HCT116 (cell line): ENCODE measurements at regions not wholly inside any gene's neighbourhood (a gene's known extent, or its start where the extent isn't known, plus 50 kb on each side); places are given as distances from the start of the nearest gene placed in this dataset.

Experiments
- ATAC-seq: fragments of 200-7000 bp; cut with Tn5 transposase; 2 replicates; pipeline ENCODE4 v1.9.1; 2020; ENCODE audit warnings: mild to moderate bottlenecking, moderate library complexity
- BruUV-seq: library from RNA; stranded (reverse); fragments of 400-500 nt; replicated peaks from 2 replicates; lab custom pipeline; 2021; lab: Mats Ljungman, UMichigan
- CTCF ChIA-PET: fragments of 300-600 bp; sonication (Branson Sonifier 250); formaldehyde crosslinking; loops from one replicate; lab custom pipeline; 2021; ENCODE audit warnings: antibody characterized with exemption; lab: Charles Lee
- POLR2A ChIA-PET: fragments of 300-600, 350-600 bp; sonication (Branson Sonifier 250); formaldehyde crosslinking; loops from one replicate; lab custom pipeline; 2021; ENCODE audit warnings: antibody characterized with exemption; lab: Charles Lee
- RAD21 ChIA-PET, 2 experiments: fragments of 300-600 bp; sonication (Branson Sonifier 250); formaldehyde crosslinking; loops; one replicate each; lab custom pipeline; 2023; ENCODE audit warnings: low total read pairs in 2 of 2; ENCODE audit not compliant: uncharacterized antibody in 2 of 2, unreplicated experiment in 2 of 2, low non-redundant PET in 1 of 2; lab: Charles Lee
- DNase-seq: peaks from one replicate; pipeline ENCODE4 v3.0.0-alpha.2; 2010; ENCODE audit warnings: low read depth, low spot score
- H2AFZ ChIP-seq: fragments of 200-600 bp; shearing (Covaris generic), sonication (generic); 2 replicates; pipeline ENCODE4 v1.6.1; 2017; ENCODE audit warnings: low read depth, mixed run types, mixed read lengths, antibody characterized with exemption, low read length; ENCODE audit not compliant: poor library complexity, severe bottlenecking
- H3K27ac ChIP-seq: 2 replicates; pipeline ENCODE4 v1.5.1; 2012; ENCODE audit warnings: low read depth, low read length
- H3K27me3 ChIP-seq: fragments of 200-600 bp; sonication (generic); 2 replicates; pipeline ENCODE4 v1.6.1; 2016; ENCODE audit warnings: mixed run types, low read length, mixed read lengths; ENCODE audit not compliant: insufficient read depth
- H3K36me3 ChIP-seq, 2 experiments: fragments of 200-500 bp in 1 of 2; fragments of 200-600 bp in 1 of 2; sonication (Bioruptor generic) in 1 of 2; sonication (generic) in 1 of 2; 2 replicates each; pipeline versions ENCODE4 v1.5.1 to v1.6.1; 2014 to 2016; ENCODE audit warnings: low read length in 2 of 2, inconsistent platforms in 1 of 2, mixed read lengths in 1 of 2, mixed run types in 1 of 2; ENCODE audit not compliant: insufficient read depth in 2 of 2, control insufficient read depth in 1 of 2
- H3K4me1 ChIP-seq, 2 experiments: fragments of 200-600 bp in 1 of 2; sonication (generic) in 1 of 2; 2 replicates each; pipeline versions ENCODE4 v1.5.1 to v1.6.1; 2012 to 2017; ENCODE audit warnings: low read length in 2 of 2, inconsistent platforms in 1 of 2, mild to moderate bottlenecking in 1 of 2, mixed read lengths in 1 of 2, mixed run types in 1 of 2, moderate library complexity in 1 of 2; ENCODE audit not compliant: insufficient read depth in 2 of 2, control insufficient read depth in 1 of 2
- H3K4me2 ChIP-seq: fragments of 200-600 bp; sonication (generic); 2 replicates; pipeline ENCODE4 v1.6.1; 2017; ENCODE audit warnings: mixed run types, low read length, mixed read lengths
- H3K4me3 ChIP-seq, 2 experiments: fragments of 200-600 bp in 1 of 2; sonication (generic) in 1 of 2; replicated peaks in 1 of 2; 2 replicates each; pipeline ENCODE4 v1.5.1; 2011 to 2016; ENCODE audit warnings: low read length in 2 of 2, control low read depth in 1 of 2, low read depth in 1 of 2, mild to moderate bottlenecking in 1 of 2, mixed read lengths in 1 of 2, mixed run types in 1 of 2
- H3K79me2 ChIP-seq: fragments of 200-600 bp; sonication (generic); 2 replicates; pipeline ENCODE4 v1.6.1; 2017; ENCODE audit warnings: mild to moderate bottlenecking, mixed run types, low read length, moderate library complexity, mixed read lengths; ENCODE audit not compliant: insufficient read depth
- H3K9ac ChIP-seq: fragments of 200-600 bp; sonication (generic); 2 replicates; pipeline ENCODE4 v1.6.1; 2016; ENCODE audit warnings: low read length, mixed read lengths
- H3K9me2 ChIP-seq: fragments of 200-600 bp; sonication (generic), shearing (Covaris generic); 2 replicates; pipeline ENCODE4 v1.6.1; 2017; ENCODE audit warnings: mixed run types, mild to moderate bottlenecking, moderate library complexity; ENCODE audit not compliant: insufficient read depth
- H3K9me3 ChIP-seq, 2 experiments: fragments of 200-500 bp in 1 of 2; fragments of 200-600 bp in 1 of 2; sonication (Bioruptor generic) in 1 of 2; sonication (generic) in 1 of 2; 2 replicates each; pipeline ENCODE4 v1.6.1; 2014 to 2017; ENCODE audit warnings: low read length in 2 of 2, mixed read lengths in 2 of 2, inconsistent platforms in 1 of 2, low read depth in 1 of 2, mild to moderate bottlenecking in 1 of 2, mixed run types in 1 of 2, moderate library complexity in 1 of 2; ENCODE audit not compliant: control insufficient read depth in 1 of 2, insufficient read depth in 1 of 2
- H4K20me1 ChIP-seq: fragments of 200-600 bp; sonication (generic), shearing (Covaris generic); 2 replicates; pipeline ENCODE4 v1.6.1; 2017; ENCODE audit warnings: mixed run types, mild to moderate bottlenecking, moderate library complexity; ENCODE audit not compliant: insufficient read depth
- CBX3 ChIP-seq: IDR thresholded peaks from 2 replicates; pipeline ENCODE4 v1.6.1; 2012; ENCODE audit warnings: low read depth
- CEBPB ChIP-seq: IDR thresholded peaks from 2 replicates; pipeline ENCODE4 v1.6.1; 2012; ENCODE audit warnings: low read depth
- EGR1 ChIP-seq: IDR thresholded peaks from 2 replicates; pipeline ENCODE4 v1.6.1; 2012; ENCODE audit warnings: low read depth
- ELF1 ChIP-seq: IDR thresholded peaks from 2 replicates; pipeline ENCODE4 v1.6.1; 2012; ENCODE audit warnings: low read depth, borderline replicate concordance
- EZH2 ChIP-seq: fragments of 200-600 bp; sonication (generic); IDR thresholded peaks from 2 replicates; pipeline ENCODE4 v1.6.1; 2017; ENCODE audit warnings: antibody characterized with exemption, mixed run types
- POLR2AphosphoS5 ChIP-seq: IDR thresholded peaks from 2 replicates; pipeline ENCODE4 v1.6.1; 2011; ENCODE audit warnings: mild to moderate bottlenecking, low read depth, low read length, moderate library complexity
- SP1 ChIP-seq: IDR thresholded peaks from 2 replicates; pipeline ENCODE4 v1.6.1; 2012; ENCODE audit warnings: low read depth
- SRF ChIP-seq: IDR thresholded peaks from 2 replicates; pipeline ENCODE4 v1.6.1; 2012; ENCODE audit warnings: low read depth
- YY1 ChIP-seq: IDR thresholded peaks from 2 replicates; pipeline ENCODE4 v1.6.1; 2011; ENCODE audit warnings: low read length, low read depth, moderate library complexity, mild to moderate bottlenecking; ENCODE audit not compliant: insufficient replicate concordance; ENCODE audit errors: extremely low read depth
- ZBTB33 ChIP-seq: IDR thresholded peaks from 2 replicates; pipeline ENCODE4 v1.6.1; 2011; ENCODE audit warnings: mild to moderate bottlenecking, low read length, moderate library complexity; ENCODE audit not compliant: insufficient replicate concordance; ENCODE audit errors: extremely low read depth
- ZNF274 ChIP-seq: fragments of 200-500 bp; sonication (Bioruptor generic); IDR thresholded peaks from 2 replicates; pipeline ENCODE4 v1.6.1; 2014; ENCODE audit warnings: mild to moderate bottlenecking, low read depth, low read length, inconsistent platforms
- intact Hi-C: fragments of 100-400 bp; cut with micrococcal nuclease; formaldehyde crosslinking; loops from 2 replicates; pipeline ENCODE4 v1.10.0; 2022
- TF ChIP-seq, protein P1 (sequence below), 3 experiments: fragments of 200-600 bp in 1 of 3; sonication (generic) in 1 of 3; IDR thresholded peaks in 2 of 3; conservative IDR thresholded peaks in 1 of 3; 2 replicates each; pipeline ENCODE4 v1.5.1; 2012 to 2017; ENCODE audit warnings: low read depth in 2 of 3, low read length in 2 of 3, antibody characterized with exemption in 1 of 3, borderline replicate concordance in 1 of 3, control low read depth in 1 of 3, mild to moderate bottlenecking in 1 of 3, mixed read lengths in 1 of 3, mixed run types in 1 of 3, moderate library complexity in 1 of 3; ENCODE audit not compliant: insufficient read depth in 1 of 3
- TF ChIP-seq, protein P2 (sequence below): IDR thresholded peaks from 2 replicates; pipeline ENCODE4 v1.6.1; 2012

- no peak overlapping the region for H2AFZ ChIP-seq
- no peaks in the 10 kb centered on the region for H4K20me1 ChIP-seq
- H3K79me2 ChIP-seq = no peaks in the 10 kb centered on the region
- H3K9me2 ChIP-seq = no peaks in the 10 kb centered on the region
- POLR2A ChIA-PET = no interaction called here
- intact Hi-C loops = no loop called here
- ATAC-seq (no peak), DNase-seq (no peak)
- no TSS peak for BruUV-seq
- no peak for TF ChIP-seq CBX3
- TF ChIP-seq ZNF274 = no peak
- no peak for TF ChIP-seq EGR1
- TF ChIP-seq, protein P1, sequence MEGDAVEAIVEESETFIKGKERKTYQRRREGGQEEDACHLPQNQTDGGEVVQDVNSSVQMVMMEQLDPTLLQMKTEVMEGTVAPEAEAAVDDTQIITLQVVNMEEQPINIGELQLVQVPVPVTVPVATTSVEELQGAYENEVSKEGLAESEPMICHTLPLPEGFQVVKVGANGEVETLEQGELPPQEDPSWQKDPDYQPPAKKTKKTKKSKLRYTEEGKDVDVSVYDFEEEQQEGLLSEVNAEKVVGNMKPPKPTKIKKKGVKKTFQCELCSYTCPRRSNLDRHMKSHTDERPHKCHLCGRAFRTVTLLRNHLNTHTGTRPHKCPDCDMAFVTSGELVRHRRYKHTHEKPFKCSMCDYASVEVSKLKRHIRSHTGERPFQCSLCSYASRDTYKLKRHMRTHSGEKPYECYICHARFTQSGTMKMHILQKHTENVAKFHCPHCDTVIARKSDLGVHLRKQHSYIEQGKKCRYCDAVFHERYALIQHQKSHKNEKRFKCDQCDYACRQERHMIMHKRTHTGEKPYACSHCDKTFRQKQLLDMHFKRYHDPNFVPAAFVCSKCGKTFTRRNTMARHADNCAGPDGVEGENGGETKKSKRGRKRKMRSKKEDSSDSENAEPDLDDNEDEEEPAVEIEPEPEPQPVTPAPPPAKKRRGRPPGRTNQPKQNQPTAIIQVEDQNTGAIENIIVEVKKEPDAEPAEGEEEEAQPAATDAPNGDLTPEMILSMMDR (IDR thresholded peaks at IDR 0.05 in 2 of 3, conservative IDR thresholded peaks at IDR 0.05 in 1 of 3; ENCODE audit: borderline replicate concordance in 1 of 3, insufficient read depth in 1 of 3, low read depth in 2 of 3, low read length in 2 of 3) = no peak
- TF ChIP-seq EZH2 = no peak
- TF ChIP-seq SRF = no peak
- TF ChIP-seq YY1 = no peak
- TF ChIP-seq, protein P2, sequence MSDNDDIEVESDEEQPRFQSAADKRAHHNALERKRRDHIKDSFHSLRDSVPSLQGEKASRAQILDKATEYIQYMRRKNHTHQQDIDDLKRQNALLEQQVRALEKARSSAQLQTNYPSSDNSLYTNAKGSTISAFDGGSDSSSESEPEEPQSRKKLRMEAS = no peak
- no peak for TF ChIP-seq ZBTB33
- no peak for TF ChIP-seq CEBPB
- TF ChIP-seq POLR2AphosphoS5 = no peak
- TF ChIP-seq ELF1 = no peak
- no peak for TF ChIP-seq SP1
- H3K27me3 ChIP-seq = no peaks in the 10 kb centered on the region
- H3K27ac ChIP-seq = no peak overlapping the region
- CTCF ChIA-PET = no interaction called here
- H3K9ac ChIP-seq = no peak overlapping the region
- no peaks in the 10 kb centered on the region for H3K36me3 ChIP-seq
- RAD21 ChIA-PET = no interaction called here
- H3K9me3 ChIP-seq = no peaks in the 10 kb centered on the region
- no peaks in the 10 kb centered on the region for H3K4me1 ChIP-seq
- H3K4me2 ChIP-seq = no peak overlapping the region
- H3K4me3 ChIP-seq = no peak overlapping the region
Measured at GRCh38 chr17:70947215-70947614, 777.9 kb downstream of the KCNJ2 start.
